C4-2B (cell line): ENCODE measurements at regions not wholly inside any gene's neighbourhood (a gene's known extent, or its start where the extent isn't known, plus 50 kb on each side); places are given as distances from the start of the nearest gene placed in this dataset.

Experiments used
- H3K27ac ChIP-seq: fragments of 450-650 bp; 2 replicates; pipeline ENCODE4 v1.5.1; 2017
- ZFX ChIP-seq: fragments of 450-650 bp; IDR thresholded peaks from 2 replicates; pipeline ENCODE4 v1.6.1; 2017
- TF ChIP-seq, protein P1 (sequence below): fragments of 450-650 bp; conservative IDR thresholded peaks from 2 replicates; pipeline ENCODE4 v1.5.1; 2017; ENCODE audit warnings: mild to moderate bottlenecking

GRCh38 chrX:6363188-6363587 lies 134.5 kb upstream of the NLGN4X start:
- TF ChIP-seq, protein P1, sequence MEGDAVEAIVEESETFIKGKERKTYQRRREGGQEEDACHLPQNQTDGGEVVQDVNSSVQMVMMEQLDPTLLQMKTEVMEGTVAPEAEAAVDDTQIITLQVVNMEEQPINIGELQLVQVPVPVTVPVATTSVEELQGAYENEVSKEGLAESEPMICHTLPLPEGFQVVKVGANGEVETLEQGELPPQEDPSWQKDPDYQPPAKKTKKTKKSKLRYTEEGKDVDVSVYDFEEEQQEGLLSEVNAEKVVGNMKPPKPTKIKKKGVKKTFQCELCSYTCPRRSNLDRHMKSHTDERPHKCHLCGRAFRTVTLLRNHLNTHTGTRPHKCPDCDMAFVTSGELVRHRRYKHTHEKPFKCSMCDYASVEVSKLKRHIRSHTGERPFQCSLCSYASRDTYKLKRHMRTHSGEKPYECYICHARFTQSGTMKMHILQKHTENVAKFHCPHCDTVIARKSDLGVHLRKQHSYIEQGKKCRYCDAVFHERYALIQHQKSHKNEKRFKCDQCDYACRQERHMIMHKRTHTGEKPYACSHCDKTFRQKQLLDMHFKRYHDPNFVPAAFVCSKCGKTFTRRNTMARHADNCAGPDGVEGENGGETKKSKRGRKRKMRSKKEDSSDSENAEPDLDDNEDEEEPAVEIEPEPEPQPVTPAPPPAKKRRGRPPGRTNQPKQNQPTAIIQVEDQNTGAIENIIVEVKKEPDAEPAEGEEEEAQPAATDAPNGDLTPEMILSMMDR: peak; percentile 29
- no peak for TF ChIP-seq ZFX
- H3K27ac ChIP-seq: no peak overlapping the region

- TF ChIP-seq ZFX: no peak
- TF ChIP-seq, protein P1: no peak
- H3K27ac ChIP-seq: no peak overlapping the region
Observed at GRCh38 chrX:6325437-6325836, 96.8 kb upstream of the NLGN4X start.

- TF ChIP-seq, protein P1: no peak
- TF ChIP-seq ZFX: no peak
- H3K27ac ChIP-seq: no peak overlapping the region
Observed at GRCh38 chrX:6313356-6313755, 84.7 kb upstream of the NLGN4X start.

DNA sequence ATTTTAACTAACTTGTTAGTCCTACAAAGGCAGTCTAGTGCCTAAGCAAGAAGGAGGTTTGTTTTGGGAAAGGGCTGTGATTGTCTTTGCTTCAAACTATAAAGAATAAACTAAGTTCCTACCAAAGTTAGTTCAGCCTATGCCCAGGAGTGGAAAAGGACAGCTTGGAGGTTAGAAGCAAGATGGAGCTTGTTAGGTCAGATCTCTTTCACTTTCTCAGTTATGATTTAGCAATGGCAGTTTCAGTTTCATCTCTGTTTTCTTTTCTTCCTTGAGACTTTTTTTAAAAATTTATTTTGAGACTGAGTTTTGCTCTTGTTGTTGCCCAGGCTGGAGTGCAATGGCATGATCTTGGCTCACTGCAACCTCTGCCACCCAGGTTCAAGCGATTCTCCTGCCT lies 82.9 kb upstream of the NLGN4X start:
- TF ChIP-seq, protein P1: no peak
- no peak for TF ChIP-seq ZFX
- no peak overlapping the region for H3K27ac ChIP-seq

- no peak for TF ChIP-seq ZFX
- TF ChIP-seq, protein P1: no peak
- H3K27ac ChIP-seq: no peak overlapping the region
Observed at GRCh38 chrX:6307156-6307555, 78.5 kb upstream of the NLGN4X start.

- no peak overlapping the region for H3K27ac ChIP-seq
- no peak for TF ChIP-seq ZFX
Observed at GRCh38 chrX:6299724-6300123, 71.1 kb upstream of the NLGN4X start.

DNA sequence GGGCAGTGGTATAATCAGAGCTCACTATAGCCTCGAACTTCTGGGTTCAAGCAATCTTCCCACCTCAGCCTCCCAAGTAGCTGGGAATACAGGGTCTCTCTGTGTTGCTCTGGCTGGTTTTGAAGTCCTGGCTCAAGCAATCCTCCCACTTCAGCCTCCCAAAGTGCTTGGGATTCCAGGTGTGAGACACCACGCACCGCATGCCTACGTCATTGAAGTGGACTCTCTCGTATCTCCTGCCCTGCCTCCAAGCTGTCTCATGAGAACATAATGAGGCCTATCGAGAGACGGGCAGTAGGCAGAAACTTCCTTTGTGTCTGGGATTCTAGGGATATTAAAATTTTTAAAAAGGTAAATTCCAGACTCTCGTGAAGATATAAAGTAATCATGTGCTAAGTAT lies 65.0 kb upstream of the NLGN4X start:
- TF ChIP-seq, protein P1: no peak
- TF ChIP-seq ZFX: no peak
- H3K27ac ChIP-seq: no peak overlapping the region

- H3K27ac ChIP-seq: no peak overlapping the region
- TF ChIP-seq, protein P1: peak; percentile 4; the same call in 1 of the 2 replicates
- TF ChIP-seq ZFX: no peak
Observed at GRCh38 chrX:6292599-6292998, 63.9 kb upstream of the NLGN4X start.
